KBM-7 (cell line): ENCODE measurements at regions not wholly inside any gene's neighbourhood (a gene's known extent, or its start where the extent isn't known, plus 50 kb on each side); places are given as distances from the start of the nearest gene placed in this dataset.
"Not testable (repeated sequence)": the region's sequence is repeated elsewhere in the genome, so short reads cannot be mapped to it uniquely, and the experiment has no call there.

Experiments used
- DNase-seq: peaks from one replicate; pipeline ENCODE4 v3.0.0-alpha.2; 2015
- in situ Hi-C: fragments of 300-500 bp; cut with MboI; formaldehyde crosslinking; loops from 2 replicates; pipeline ENCODE4 v1.14.3; 2020; ENCODE audit warnings: low sequenced_read_pairs, low pct_unique_long_range_greater_than_20kb, mixed read lengths

- in situ Hi-C loops, DNase-seq: not testable (repeated sequence)
Measured at GRCh38 chr18:67384057-67384456, 132.5 kb downstream of the DSEL start.

GRCh38 chr18:67381608-67382150 is 134.8 kb downstream of the DSEL start:
- DNase-seq: no peak
- in situ Hi-C loops: no loop called here

DNA sequence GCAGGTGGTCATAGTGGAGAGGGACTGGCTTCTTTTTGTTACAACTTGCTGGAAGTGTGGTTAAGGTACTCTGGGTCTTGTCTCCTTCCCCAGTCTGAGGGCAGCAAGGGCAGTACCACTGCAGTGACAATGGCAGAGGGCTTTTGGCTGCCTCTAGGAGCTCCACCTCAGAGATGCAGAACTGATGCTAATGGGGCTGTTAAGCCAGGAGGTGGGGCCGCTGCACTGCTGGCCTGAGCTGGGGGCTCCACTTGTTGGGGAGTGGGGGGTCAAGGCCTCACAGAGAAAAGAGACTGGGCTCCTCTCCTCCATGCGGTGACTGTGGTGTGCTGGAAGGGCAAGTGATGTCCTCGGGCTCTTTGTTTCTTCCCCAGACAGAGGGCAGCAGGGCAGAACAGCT is 135.7 kb downstream of the DSEL start:
- in situ Hi-C loops: no loop called here
- no peak for DNase-seq

- in situ Hi-C loops: no loop called here
- no peak for DNase-seq
Measured at GRCh38 chr18:67379981-67380380, 136.5 kb downstream of the DSEL start.

DNA sequence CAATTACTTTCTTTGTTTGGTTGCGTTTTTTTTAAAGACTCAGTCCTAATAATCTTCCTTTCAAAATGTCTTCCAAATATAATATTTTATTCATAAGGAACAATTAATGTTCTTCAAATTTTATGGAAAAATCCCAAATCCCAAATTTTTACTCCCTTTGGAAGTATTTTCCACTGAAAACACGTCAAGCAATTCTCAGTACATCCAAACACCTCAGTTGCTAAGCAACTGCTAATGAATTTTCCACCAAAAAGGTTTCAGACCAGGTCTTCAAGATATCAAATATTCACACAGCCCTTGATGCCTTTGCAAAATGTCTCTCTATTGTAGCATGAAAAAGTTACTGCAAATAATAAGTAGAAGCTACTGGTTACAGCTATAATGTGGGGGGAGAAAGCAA is 140.1 kb downstream of the DSEL start:
- in situ Hi-C loops: no loop called here
- no peak for DNase-seq

- in situ Hi-C loops: no loop called here
- DNase-seq: no peak
Measured at GRCh38 chr18:67373636-67374035, 142.9 kb downstream of the DSEL start.

- in situ Hi-C loops: no loop called here
- no peak for DNase-seq
Measured at GRCh38 chr18:67367540-67367939, 149.0 kb downstream of the DSEL start.

DNA sequence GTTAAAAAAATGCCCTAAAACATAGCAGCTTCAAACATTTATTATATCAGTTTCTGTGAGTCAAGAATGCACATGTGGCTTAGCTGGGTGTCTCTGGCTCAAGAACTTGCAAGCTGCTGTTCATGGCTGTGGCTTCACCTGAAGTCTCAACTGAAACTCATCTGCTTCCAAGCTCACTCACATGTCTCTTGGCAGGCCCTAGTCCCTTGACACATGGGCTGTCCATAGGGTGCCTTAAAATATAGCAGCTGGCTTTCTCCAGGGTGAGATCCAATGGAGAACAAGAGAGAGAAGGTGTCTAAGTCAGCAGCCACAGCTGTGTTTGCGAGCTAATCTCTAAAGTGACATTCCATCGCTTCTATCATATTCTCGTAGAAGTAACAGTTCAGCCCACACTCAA is 152.8 kb downstream of the DSEL start:
- in situ Hi-C loops: no loop called here
- no peak for DNase-seq

GRCh38 chr18:67362906-67363305 is 153.6 kb downstream of the DSEL start:
- in situ Hi-C loops: no loop called here
- DNase-seq: no peak

DNA sequence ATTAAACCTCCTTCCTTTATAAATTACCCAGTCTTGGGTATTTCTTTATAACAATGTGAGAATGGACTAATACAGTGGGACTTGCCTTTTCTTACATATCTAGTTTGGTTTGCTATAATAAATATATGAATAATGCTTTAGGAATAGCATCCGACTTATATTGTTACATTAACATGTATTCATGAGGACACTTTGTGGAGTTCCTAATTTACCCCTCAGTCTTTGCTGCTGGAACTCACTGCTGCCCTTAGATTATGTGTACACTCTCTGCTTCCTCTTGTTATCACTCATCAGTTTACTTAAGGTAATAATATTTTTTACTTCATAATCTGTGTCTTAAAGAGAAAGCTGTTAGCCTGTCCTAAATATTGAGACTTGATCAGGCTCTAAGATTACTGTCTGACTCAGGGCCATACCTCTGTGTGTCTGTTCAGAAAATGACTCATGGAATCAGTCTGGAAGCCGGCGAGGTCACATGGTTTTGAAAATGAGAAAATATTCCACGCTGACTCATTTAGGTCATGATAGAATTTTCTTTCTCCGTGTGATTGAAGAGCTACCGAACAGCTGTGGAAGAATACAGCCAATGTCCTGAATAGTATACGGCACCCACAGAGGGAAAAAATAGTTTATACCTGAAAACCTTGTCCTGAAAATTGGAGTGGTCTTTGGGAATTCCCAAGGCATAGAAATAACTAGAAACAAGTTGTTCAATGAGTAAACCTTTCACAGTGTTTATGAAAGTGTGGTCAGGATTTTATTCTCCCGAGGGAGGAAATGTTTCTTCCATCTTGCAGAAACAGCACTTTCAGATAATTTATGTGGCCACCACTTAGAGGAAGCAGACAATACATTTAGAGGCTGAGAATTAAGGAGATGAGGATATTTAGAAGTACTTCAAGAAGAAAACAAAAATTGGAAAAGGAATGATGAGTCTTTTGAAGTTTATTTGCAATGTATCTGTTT is 156.4 kb downstream of the DSEL start:
- in situ Hi-C loops: no loop called here
- DNase-seq: no peak

DNA sequence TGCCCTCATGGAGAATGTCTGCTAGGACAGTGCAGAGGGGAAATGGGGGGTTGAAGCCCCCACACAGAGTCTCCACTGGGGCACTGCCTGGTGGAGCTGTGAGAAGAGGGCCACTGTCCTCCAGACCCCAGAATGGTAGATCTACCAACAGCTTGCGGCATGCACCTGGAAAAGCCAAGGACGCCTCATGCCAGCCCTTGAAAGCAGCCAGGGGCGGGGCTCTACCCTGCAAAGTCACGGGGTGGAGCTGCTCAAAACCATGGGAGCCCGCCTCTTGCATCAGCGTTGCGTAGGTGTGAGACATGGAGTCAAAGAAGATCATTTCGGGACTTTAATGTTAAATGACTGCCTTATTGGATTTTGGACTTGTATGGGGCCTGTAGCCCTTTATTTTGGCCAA is 157.6 kb downstream of the DSEL start:
- no peak for DNase-seq
- in situ Hi-C loops: no loop called here

DNA sequence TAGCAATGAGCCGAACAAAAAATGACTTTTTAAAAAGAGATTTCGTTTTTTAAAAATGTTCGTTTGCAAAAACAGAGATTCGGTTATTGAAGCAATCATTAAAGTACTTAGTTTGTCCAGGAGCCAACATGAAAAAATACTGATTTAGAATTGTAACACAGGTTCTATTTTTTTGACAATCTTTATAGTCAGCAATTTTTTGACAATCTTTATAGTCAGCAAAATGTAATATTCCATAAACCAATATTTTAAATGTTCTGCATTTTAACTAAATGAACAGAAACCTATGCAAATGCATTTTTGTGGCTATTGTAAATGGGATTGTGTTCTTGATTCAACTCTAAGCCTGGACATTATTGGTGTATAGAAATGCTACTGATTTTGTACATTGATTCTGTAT is 161.8 kb downstream of the DSEL start:
- no peak for DNase-seq
- in situ Hi-C loops: no loop called here

DNA sequence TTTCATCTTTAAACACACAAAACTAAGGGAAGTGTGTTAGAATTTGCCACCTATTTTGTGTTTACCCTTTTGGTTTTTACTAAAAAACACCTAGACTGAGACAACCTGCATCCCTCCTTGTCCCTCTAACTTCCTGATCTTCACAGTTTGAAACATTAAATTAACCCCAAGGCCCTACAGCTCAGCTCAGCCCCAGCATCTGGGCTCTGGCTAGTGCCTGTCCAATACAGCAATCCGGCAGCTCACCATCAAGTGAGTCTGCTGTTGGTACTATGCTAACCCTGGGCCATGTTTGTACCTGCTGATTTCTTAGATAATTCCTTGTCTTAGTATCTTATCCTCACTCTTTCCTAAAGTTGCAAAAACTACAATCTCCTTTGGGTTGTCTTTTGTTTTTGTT is 162.4 kb downstream of the DSEL start:
- in situ Hi-C loops: no loop called here
- no peak for DNase-seq

DNA sequence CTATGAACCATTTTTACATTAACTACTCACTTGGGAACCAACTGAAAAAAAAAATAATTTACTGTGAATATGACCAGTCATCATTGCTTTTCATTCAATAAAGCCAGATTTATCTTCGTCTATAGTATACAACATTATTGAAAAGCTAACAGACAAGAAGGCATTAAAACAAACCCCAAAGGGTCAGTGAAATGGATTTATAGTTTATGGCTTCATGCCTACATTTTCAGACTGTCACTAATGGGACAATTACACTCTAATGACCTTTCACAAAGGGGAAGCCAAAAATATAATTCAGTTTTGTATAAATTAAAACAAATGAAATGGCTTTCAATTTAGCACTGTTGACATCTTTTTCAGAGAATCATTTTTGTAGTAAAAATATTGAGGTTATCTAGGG is 169.1 kb downstream of the DSEL start:
- in situ Hi-C loops: no loop called here
- DNase-seq: no peak

DNA sequence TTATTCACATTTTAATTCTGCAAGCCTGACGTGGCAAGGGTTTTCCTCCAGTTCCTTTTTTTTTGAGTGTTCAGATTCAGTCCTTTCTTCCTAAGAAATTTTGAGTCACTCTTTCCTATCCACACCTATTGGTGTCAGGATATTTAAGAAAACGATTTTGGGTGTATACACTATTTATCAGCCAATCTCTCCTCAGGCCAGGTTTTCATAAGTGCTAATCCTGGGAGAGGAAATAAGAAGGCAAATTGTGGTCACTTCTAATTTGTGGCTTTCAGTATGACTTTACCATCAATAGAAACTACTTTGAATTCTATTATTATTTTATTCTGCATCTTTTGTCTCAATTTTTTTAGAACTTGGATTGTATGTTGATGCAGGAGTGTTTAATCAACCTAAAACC is 174.4 kb downstream of the DSEL start:
- no peak for DNase-seq
- in situ Hi-C loops: no loop called here

GRCh38 chr18:67337696-67338095 is 178.8 kb downstream of the DSEL start:
- in situ Hi-C loops: no loop called here

GRCh38 chr18:67331857-67332256 is 184.7 kb downstream of the DSEL start:
- DNase-seq: no peak

More at GRCh38 chr18:67337696-67338095, 178.8 kb downstream of the DSEL start:
- no peak for DNase-seq

DNA sequence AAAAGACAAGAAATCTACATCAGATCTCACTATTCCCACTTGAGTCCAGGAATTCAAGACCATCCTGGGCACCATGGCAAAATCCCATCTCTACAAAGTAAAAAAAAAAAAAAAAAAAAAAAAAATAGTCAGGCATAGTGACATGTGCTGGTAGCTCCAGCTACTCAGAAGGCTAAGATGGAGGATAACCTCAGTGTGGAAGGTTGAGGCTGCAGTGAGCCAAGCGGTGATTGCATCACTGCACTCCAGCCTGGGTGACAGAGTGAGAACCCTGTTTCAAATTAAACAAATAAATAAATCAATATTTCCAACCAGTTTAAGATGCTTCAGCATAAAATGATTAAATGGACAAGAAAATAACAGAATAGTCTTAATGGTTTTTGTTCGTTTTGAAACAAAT is 197.4 kb downstream of the DSEL start:
- in situ Hi-C loops: no loop called here

More at GRCh38 chr18:67331857-67332256, 184.7 kb downstream of the DSEL start:
- in situ Hi-C loops: no loop called here

GRCh38 chr18:67318651-67319050 is 197.9 kb downstream of the DSEL start:
- in situ Hi-C loops: no loop called here
- no peak for DNase-seq

More for the DNA sequence above, 197.4 kb downstream of the DSEL start:
- DNase-seq: no peak

GRCh38 chr18:67310826-67311225 is 205.7 kb downstream of the DSEL start:
- in situ Hi-C loops: no loop called here
- DNase-seq: no peak

DNA sequence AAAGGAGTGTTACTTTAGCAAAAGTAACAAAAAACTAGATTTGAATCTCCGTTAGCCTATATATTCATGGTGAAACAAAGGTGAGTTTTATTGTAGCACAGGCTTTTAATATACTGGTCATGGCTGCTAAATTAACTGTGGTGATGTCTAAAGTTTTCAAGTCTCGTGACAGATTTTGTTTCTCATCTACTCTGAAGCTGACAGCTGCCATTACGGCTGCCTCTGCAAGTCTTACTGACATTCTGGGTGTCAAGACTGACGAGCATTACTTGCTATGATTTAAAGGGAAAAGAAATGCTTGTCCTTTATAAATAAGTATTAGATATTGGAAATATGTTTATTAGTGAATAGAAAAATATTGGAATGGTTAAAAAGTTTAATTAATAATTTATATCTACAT is 207.7 kb downstream of the DSEL start:
- in situ Hi-C loops: no loop called here
- no peak for DNase-seq
